DOHH2 (cell line): ENCODE measurements at regions not wholly inside any gene's neighbourhood (a gene's known extent, or its start where the extent isn't known, plus 50 kb on each side); places are given as distances from the start of the nearest gene placed in this dataset.

ENCODE experiments used
- CTCF ChIP-seq: fragments of 200-600 bp; sonication (generic); IDR thresholded peaks from one replicate; pipeline ENCODE4 v1.5.1; 2014; ENCODE audit warnings: antibody characterized with exemption, mild to moderate bottlenecking, low read depth, low read length; ENCODE audit not compliant: poor library complexity, severe bottlenecking
- EZH2phosphoT487 ChIP-seq: fragments of 200-600 bp; sonication (generic); IDR thresholded peaks from 2 replicates; pipeline ENCODE4 v1.6.1; 2017; ENCODE audit warnings: borderline replicate concordance, mild to moderate bottlenecking, antibody characterized with exemption, low read length, moderate library complexity, mixed read lengths

DNA sequence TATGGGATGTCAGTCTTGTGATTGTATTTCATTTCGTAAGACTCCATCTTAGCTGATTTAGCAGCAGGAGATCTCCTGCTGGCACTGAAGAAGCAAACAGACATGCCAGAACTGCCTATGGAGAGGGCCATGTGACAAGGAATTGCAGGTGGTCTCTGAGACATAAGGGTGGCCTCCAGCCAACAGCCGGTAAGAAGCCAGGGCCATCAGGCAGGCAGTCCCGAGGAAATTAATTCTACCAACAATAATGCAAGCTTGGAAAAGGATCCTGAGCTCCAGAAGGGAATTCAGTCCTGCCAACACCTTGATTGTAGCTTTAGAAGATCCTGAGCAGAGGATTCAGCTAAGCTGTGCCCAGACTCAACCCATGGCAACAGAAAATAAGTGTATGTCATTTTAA is 87.1 kb upstream of the DNAJC10 start:
- TF ChIP-seq CTCF (no peak), EZH2phosphoT487 (no peak)
